Mucosa of descending colon (tissue), 3 donors: ENCODE measurements at regions not wholly inside any gene's neighbourhood (a gene's known extent, or its start where the extent isn't known, plus 50 kb on each side); places are given as distances from the start of the nearest gene placed in this dataset.

Experiments
- ATAC-seq: fragments of 200-7000 bp; cut with Tn5 transposase; one replicate; pipeline ENCODE4 v1.9.1; 2020; ENCODE audit warnings: mild to moderate bottlenecking, moderate library complexity
- DNase-seq, 3 donors: peaks; one replicate each; pipeline ENCODE4 v3.0.0-alpha.2; 2020
- H3K36me3 ChIP-seq: fragments of 200-600 bp; one replicate; pipeline ENCODE4 v1.8.0; 2021; ENCODE audit warnings: low read depth, mild to moderate bottlenecking
- H3K4me1 ChIP-seq: fragments of 200-600 bp; one replicate; pipeline ENCODE4 v1.8.0; 2021; ENCODE audit warnings: low read depth, mild to moderate bottlenecking
- H3K4me3 ChIP-seq: fragments of 200-600 bp; one replicate; pipeline ENCODE4 v1.8.0; 2021; ENCODE audit warnings: mild to moderate bottlenecking
- H3K9me3 ChIP-seq: fragments of 200-600 bp; one replicate; pipeline ENCODE4 v1.8.0; 2021; ENCODE audit warnings: mild to moderate bottlenecking
- CTCF ChIP-seq: fragments of 200-600 bp; IDR thresholded peaks from one replicate; pipeline ENCODE4 v1.8.0; 2022; ENCODE audit warnings: antibody characterized with exemption, mild to moderate bottlenecking
- intact Hi-C, 2 donors: fragments of 100-400 bp; cut with DNase I in 1 of 2; cut with micrococcal nuclease in 1 of 2; formaldehyde crosslinking; loops; one replicate each; pipeline versions ENCODE4 v1.11.0 to v1.11.1; 2022; cut with DNase I, micrococcal nuclease
- donor health status: DM: no; HTN: no; CAD: no; lungs with moderate emphysema.
- donor health status: DM: no; HTN: no; CAD: no.
- donor health status: DM: no; HTN: yes; CAD: no.

- no peaks in the 10 kb centered on the region for H3K4me1 ChIP-seq
- no peaks in the 10 kb centered on the region for H3K9me3 ChIP-seq
- intact Hi-C loops: no loop called here
- ATAC-seq (no peak), DNase-seq (no peak)
- no peak for TF ChIP-seq CTCF
- H3K36me3 ChIP-seq: no peaks in the 10 kb centered on the region
- H3K4me3 ChIP-seq: no peak overlapping the region
Observed at GRCh38 chr3:7953449-7954014, 548.1 kb upstream of the LMCD1 start.

- intact Hi-C loops: no loop called here
- no peak for DNase-seq
- no peak overlapping the region for H3K4me3 ChIP-seq
- no peaks in the 10 kb centered on the region for H3K9me3 ChIP-seq
- no peaks in the 10 kb centered on the region for H3K4me1 ChIP-seq
- no peak for TF ChIP-seq CTCF
- H3K36me3 ChIP-seq: no peaks in the 10 kb centered on the region
- no peak for ATAC-seq
Observed at GRCh38 chr3:7957024-7957423, 544.6 kb upstream of the LMCD1 start.

GRCh38 chr3:7959094-7959493, 542.5 kb upstream of the LMCD1 start:
- ATAC-seq: no peak
- intact Hi-C loops: no loop called here
- TF ChIP-seq CTCF: no peak
- H3K4me3 ChIP-seq: no peak overlapping the region
- DNase-seq: no peak
- H3K4me1 ChIP-seq: no peaks in the 10 kb centered on the region
- no peaks in the 10 kb centered on the region for H3K36me3 ChIP-seq
- H3K9me3 ChIP-seq: no peaks in the 10 kb centered on the region

GRCh38 chr3:7960601-7961000, 541.0 kb upstream of the LMCD1 start:
- intact Hi-C loops: no loop called here
- no peaks in the 10 kb centered on the region for H3K4me1 ChIP-seq
- no peak overlapping the region for H3K4me3 ChIP-seq
- no peaks in the 10 kb centered on the region for H3K36me3 ChIP-seq
- H3K9me3 ChIP-seq: no peaks in the 10 kb centered on the region
- TF ChIP-seq CTCF: no peak
- DNase-seq (no peak), ATAC-seq (no peak)

GRCh38 chr3:7962301-7962700, 539.3 kb upstream of the LMCD1 start:
- no peak for TF ChIP-seq CTCF
- Histone ChIP-seq H3K9me3 (no peaks in the 10 kb centered on the region), H3K4me1 (no peaks in the 10 kb centered on the region), H3K36me3 (no peaks in the 10 kb centered on the region), H3K4me3 (no peak overlapping the region)
- DNase-seq (no peak), ATAC-seq (no peak)
- intact Hi-C loops: no loop called here

- intact Hi-C loops: no loop called here
- ATAC-seq: peak; percentile 22
- DNase-seq: peak in 1 of 3 donors; percentile 55
Observed at GRCh38 chr3:7964899-7965298, 536.7 kb upstream of the LMCD1 start.

More at GRCh38 chr3:7964899-7965298, 536.7 kb upstream of the LMCD1 start:
- TF ChIP-seq CTCF: no peak
- Histone ChIP-seq H3K4me3 (no peak overlapping the region), H3K9me3 (no peaks in the 10 kb centered on the region), H3K4me1 (no peaks in the 10 kb centered on the region), H3K36me3 (no peaks in the 10 kb centered on the region)
